HUES6 (cell line): ENCODE measurements at regions not wholly inside any gene's neighbourhood (a gene's known extent, or its start where the extent isn't known, plus 50 kb on each side); places are given as distances from the start of the nearest gene placed in this dataset.

Experiments used
- H3K27ac ChIP-seq: 2 replicates; pipeline ENCODE4 v1.7.0; 2013; ENCODE audit warnings: low read depth, mild to moderate bottlenecking, low read length, inconsistent platforms
- H3K27me3 ChIP-seq: 2 replicates; pipeline ENCODE4 v1.6.1; 2013; ENCODE audit warnings: low read length; ENCODE audit not compliant: control insufficient read depth, insufficient read depth
- H3K36me3 ChIP-seq: 2 replicates; pipeline ENCODE4 v1.6.1; 2013; ENCODE audit warnings: low read length; ENCODE audit not compliant: control insufficient read depth, insufficient read depth
- H3K4me1 ChIP-seq: 2 replicates; pipeline ENCODE4 v1.6.1; 2013; ENCODE audit warnings: low read length; ENCODE audit not compliant: control insufficient read depth, insufficient read depth
- H3K4me3 ChIP-seq: 2 replicates; pipeline ENCODE4 v1.5.1; 2013; ENCODE audit warnings: low read depth, low read length
- H3K9ac ChIP-seq: one replicate; pipeline ENCODE4 v1.6.1; 2013; ENCODE audit warnings: mild to moderate bottlenecking, low read length
- H3K9me3 ChIP-seq: 2 replicates; pipeline ENCODE4 v1.6.1; 2013; ENCODE audit warnings: low read depth, low read length; ENCODE audit not compliant: control insufficient read depth, insufficient read depth

DNA sequence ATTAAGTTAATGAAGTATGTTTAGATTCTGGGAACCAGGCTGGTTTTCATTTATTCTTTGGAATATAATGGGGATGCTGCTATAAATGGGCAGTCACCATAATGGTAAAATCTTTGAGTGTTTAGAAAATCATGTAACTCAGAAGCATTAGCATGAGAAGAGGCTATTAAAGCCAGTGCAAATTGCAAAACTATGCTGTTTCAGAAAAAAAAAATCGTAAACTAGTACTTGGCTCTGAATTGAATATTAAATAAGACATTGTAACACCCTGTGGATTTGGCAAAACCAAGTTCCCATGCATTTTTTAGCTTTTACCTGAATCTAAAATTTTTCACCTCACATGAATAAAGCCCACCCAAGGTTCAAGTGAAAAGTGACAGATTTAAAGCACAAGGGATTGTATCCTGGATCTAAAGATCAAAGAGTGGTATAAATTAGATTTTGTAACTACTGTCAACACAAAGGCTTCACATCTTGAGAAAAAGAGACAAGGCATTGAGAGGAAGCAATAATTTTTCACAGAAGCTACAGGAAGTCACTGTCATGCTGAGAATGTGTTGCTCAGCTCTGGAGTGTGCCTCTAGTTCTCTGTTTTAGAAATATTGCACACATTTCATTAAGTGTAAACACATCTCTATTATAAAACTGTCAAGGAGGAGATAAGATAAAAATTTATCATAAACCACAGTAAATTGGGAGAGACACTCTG, 142.2 kb downstream of the ABCA8 start:
- Histone ChIP-seq H3K36me3 (no peaks in the 10 kb centered on the region), H3K27me3 (no peaks in the 10 kb centered on the region), H3K4me1 (no peaks in the 10 kb centered on the region), H3K9ac (no peak overlapping the region), H3K4me3 (no peak overlapping the region), H3K9me3 (peaks cover 7% of the 10 kb centered on the region), H3K27ac (no peak overlapping the region)

DNA sequence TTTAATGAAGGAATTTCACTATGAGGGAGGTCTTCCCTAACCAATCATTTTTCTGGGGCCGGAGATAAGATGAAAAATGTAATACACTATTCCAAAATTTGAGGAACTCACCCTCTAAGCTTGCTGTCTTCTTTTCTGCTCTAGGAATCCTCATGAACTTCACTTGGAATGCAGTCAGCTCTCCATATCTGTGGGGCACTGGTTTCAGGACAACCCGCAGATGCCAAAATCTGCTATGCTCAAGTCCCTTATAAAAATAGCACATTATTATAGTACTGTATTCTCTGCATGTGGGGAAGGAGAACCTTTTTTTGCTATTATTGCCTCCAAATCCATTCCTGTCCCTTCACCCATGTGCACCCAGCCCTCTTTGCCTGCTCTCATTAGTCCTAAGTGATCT, 146.0 kb downstream of the ABCA8 start:
- H3K4me3 ChIP-seq = no peak overlapping the region
- no peaks in the 10 kb centered on the region for H3K36me3 ChIP-seq
- no peak overlapping the region for H3K9ac ChIP-seq
- no peaks in the 10 kb centered on the region for H3K27me3 ChIP-seq
- no peaks in the 10 kb centered on the region for H3K4me1 ChIP-seq
- no peak overlapping the region for H3K27ac ChIP-seq
- peaks cover 7% of the 10 kb centered on the region for H3K9me3 ChIP-seq

DNA sequence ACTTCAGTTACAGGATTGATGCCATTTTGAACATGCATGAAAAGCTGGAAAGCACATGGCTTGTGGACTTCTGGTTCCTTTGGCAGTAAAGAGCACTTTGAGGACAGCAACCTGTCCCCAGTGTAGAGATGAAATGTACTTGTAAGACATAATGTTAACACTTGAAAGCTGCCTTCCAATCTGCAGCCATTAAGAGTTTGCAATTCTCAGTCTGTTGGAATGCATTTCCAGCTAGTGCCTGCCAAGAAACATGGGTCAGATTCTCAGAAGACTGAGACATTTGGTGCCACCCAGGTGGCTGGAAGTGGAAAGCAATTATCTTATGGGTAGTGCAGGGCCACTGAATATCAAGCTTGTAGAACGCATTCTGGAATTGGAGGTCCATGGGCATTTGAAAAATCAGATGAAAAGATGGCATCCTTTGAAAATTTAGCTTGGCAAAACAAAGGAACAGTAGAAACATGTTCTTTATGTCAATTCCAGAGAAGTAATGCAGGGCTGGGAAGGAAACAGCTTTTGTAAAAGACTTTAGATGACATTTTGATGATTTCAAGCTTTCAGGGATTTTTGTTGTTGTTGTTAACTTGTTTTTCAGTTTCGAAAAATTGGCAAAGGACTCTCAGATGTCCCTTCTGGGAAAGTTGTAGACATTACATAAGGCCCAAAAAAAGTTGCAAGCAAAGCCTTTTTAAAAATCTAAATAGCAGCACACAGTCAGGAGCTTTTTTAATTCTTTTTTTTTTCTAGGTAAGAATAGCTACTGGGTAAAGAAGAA, 147.0 kb downstream of the ABCA8 start:
- no peak overlapping the region for H3K9ac ChIP-seq
- H3K4me1 ChIP-seq = no peaks in the 10 kb centered on the region
- no peaks in the 10 kb centered on the region for H3K36me3 ChIP-seq
- peaks cover 7% of the 10 kb centered on the region for H3K9me3 ChIP-seq
- no peak overlapping the region for H3K4me3 ChIP-seq
- no peaks in the 10 kb centered on the region for H3K27me3 ChIP-seq
- no peak overlapping the region for H3K27ac ChIP-seq

DNA sequence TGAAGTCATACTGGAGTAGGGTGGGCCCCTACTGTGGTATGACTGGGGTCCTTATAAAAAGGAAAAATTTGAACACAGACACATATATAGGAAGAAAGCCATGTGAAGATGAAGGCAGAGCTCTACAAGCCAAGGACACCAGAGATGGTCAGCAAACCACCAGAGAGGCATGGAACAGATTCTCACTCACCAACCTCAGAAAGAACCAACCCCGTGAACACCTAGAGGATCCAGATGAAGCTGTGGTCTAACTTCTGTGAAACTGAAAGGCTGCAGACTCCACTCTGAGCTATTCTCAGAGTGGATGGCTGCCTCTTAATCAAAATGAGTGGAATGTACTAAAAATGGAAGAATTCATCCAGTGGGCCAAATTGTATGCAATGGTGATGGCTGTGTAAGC, 149.6 kb downstream of the ABCA8 start:
- no peak overlapping the region for H3K9ac ChIP-seq
- H3K27me3 ChIP-seq = no peaks in the 10 kb centered on the region
- H3K4me1 ChIP-seq = no peaks in the 10 kb centered on the region
- H3K4me3 ChIP-seq = no peak overlapping the region
- H3K27ac ChIP-seq = no peak overlapping the region
- H3K36me3 ChIP-seq = no peaks in the 10 kb centered on the region
- no peaks in the 10 kb centered on the region for H3K9me3 ChIP-seq

DNA sequence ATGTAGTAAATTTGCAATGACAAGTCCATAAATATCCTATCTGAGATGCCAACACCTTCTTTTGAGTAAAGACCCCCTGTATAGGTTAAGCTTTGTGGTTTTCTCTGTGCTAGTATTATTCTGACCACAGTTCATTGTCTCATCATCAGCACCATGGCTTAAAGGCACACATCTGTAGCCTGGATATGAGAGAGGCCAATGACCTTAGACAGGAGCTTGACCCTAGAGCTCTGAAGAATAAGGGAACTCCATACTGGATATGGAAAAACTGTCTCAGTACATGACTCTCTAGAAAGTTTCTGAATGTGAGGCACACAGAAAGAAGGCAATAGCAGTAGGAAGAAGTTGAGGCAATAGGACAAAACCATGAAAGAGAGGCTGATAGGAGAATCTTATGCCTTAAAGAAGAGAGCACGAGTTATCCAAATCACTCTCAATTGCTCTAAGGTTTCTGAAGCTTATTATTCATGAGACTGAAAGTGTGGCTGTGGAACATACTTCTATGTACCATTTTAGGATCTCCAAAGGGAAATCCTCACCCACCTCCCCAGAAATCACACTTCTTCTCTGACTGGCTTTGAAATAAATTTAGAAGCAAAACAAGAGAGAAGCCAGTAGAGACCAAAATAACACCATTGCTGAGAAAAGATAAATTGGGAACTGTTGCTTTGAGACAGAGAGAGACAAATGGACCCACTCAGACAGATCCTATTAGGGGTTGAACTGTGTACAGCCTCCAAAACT, 150.2 kb downstream of the ABCA8 start:
- Histone ChIP-seq H3K9me3 (no peaks in the 10 kb centered on the region), H3K4me3 (no peak overlapping the region), H3K27ac (no peak overlapping the region), H3K4me1 (no peaks in the 10 kb centered on the region), H3K36me3 (no peaks in the 10 kb centered on the region), H3K27me3 (no peaks in the 10 kb centered on the region), H3K9ac (no peak overlapping the region)

DNA sequence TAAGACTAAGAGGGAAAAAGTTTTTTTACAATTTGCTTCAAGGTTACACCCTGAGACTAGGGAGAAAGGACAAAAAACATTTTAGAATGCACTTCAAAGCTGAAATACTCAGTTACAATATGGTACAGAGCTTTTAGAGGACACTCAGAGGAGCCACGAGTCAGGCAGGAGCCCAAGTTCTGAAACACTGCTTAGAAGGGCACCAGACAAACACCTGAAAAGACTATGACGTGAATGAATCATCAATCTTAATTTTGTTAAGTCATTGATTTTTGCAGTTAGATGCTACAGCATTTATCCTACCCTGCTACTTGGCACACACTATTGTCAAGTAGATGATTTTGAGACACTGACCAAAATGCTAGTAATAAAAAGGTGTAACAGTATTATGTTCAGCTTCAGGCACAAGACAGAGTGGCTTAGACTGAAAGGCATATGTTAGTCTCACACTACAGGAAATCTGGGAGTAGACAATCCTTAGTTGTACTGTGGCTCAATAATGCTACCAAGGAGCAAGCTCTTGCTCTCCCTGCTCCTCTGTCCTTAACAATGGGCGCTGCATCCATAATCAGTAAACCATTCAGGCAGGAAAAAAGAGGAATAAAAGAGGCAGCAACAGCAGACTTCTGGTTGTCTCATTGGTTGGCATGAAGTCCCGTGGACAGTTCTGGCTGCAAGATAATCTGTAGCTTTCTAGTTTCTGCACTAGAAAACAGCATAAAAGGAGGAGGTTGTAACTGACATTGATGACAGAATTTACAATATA, 151.8 kb downstream of the ABCA8 start:
- Histone ChIP-seq H3K27ac (no peak overlapping the region), H3K9me3 (no peaks in the 10 kb centered on the region), H3K36me3 (no peaks in the 10 kb centered on the region), H3K4me1 (no peaks in the 10 kb centered on the region), H3K9ac (no peak overlapping the region), H3K27me3 (no peaks in the 10 kb centered on the region), H3K4me3 (no peak overlapping the region)

DNA sequence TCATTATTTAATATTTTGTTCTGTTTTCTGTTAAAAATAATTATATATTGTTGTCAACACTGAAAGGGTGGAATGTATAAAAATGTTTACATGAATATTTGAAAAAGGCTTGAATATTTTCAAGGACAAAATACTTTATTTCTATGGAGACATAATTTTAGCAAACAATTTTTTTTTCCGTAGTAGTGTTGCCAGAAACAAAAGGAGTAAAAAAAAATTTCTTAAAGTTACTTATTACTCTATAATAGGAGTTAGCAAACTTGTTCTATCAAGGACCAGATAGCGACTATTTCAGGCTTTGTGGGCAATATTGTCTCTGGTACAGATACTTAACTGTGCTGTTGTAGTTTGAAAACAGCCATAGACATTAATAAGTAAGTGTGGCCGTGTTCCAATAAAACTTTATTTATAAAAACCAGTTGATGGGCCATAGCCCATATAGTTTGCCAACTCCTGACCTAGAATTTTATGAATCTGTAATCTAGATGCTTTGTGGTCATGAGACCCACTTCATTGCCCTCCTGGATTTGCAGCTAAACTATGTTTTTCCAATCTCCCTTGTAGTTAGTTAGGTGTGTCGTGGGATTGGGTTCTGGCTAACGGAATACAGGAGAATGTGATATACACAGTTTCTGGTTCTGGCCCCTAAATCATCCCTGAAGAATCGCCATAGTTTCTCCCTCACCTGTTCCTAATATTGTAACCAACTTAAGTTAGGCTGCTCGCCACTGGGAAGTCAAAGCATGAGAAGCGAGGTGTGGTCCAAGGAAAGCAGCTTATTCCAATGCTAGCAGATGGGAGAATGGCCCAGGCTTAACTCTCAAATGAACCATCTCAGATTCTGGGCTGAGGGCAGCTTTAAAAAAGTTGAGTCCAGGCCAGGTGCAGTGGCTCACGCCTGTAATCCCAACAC, 153.6 kb downstream of the ABCA8 start:
- H3K4me1 ChIP-seq = no peaks in the 10 kb centered on the region
- H3K36me3 ChIP-seq = no peaks in the 10 kb centered on the region
- no peak overlapping the region for H3K9ac ChIP-seq
- no peaks in the 10 kb centered on the region for H3K9me3 ChIP-seq
- H3K27ac ChIP-seq = no peak overlapping the region
- H3K27me3 ChIP-seq = no peaks in the 10 kb centered on the region
- H3K4me3 ChIP-seq = no peak overlapping the region

DNA sequence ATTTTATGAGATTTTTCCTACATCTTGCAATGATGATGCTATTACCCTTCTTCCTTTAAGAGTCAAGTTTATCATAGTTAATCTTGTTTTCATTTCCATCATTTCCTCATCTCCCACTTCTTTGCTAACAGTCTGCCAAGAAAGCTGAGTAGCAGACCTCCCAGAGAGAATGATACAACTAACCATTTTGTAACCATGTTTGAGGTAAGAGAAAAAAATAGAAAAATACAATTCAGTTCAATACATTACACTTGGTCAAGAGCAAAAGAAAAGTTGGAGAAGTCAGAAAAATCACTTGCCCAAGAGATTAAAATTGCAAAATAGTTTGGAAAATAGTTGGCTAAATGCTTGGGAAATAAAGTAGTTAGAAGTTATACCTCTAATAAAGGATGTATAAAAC, 154.4 kb downstream of the ABCA8 start:
- Histone ChIP-seq H3K4me1 (no peaks in the 10 kb centered on the region), H3K27ac (no peak overlapping the region), H3K9me3 (no peaks in the 10 kb centered on the region), H3K9ac (no peak overlapping the region), H3K27me3 (no peaks in the 10 kb centered on the region), H3K36me3 (no peaks in the 10 kb centered on the region), H3K4me3 (no peak overlapping the region)

DNA sequence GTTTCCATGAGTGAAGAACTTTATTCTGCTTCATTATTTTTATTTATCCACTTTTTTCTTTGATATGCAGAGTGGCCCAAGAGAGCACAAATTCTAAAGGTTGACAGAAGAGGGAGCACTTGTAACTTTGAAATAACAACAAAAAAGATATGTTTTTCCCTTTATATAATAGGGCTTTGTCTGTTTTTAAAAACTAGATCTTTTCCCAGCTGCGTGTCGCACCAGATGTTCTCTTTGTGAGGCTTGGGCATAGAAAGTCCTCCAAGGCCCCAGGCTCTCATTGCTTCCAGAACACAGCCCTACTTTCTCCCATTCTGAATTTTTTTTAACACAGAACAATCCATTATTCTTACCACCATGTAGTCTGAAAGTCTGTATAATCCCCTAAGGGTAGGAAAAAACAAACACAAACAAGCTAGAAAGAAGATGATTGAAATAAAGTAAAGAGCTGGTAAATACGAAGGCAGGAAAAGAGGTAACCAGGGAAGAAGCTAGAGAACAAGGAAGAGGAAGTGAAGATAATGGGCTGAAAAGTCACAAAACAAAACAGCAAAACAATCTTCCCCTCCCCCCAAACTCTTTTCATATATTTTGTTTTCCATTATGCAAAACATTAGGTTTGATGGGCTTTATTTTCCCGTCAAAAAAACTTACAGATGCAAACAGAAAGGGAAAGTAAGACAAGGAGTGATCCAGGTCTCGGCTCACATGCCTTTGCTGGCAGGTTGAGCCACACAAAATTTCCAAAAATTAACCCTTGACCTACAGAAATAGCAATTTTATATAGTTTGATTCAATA, 160.4 kb downstream of the ABCA8 start:
- Histone ChIP-seq H3K27ac (no peak overlapping the region), H3K27me3 (no peaks in the 10 kb centered on the region), H3K9ac (no peak overlapping the region), H3K4me1 (peaks cover 23% of the 10 kb centered on the region), H3K36me3 (no peaks in the 10 kb centered on the region), H3K4me3 (no peak overlapping the region), H3K9me3 (no peaks in the 10 kb centered on the region)
